ENCODE measurements at regions not wholly inside any gene's neighbourhood (a gene's known extent, or its start where the extent isn't known, plus 50 kb on each side); places are given as distances from the start of the nearest gene placed in this dataset.

DNA sequence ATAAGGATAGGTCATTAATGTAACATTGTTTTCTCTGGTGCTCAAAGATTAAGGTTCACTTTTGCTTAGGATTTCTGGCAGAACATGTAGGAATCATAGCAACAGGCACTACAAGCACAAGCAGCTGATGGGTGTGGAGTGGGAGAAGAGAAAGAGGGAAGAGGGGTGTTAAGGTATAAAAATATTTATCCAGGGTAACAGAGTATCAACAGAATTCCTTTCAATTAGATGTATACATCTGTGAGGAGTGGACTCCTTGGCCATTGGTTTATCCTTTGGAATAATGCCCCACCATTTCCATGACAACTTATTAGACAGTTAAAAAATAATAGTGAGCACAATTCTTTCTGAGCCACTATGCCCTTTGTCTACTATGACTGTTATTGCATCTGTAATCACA lies 388.3 kb upstream of the DDHD1 start:
- Mint-ChIP-seq H3K36me3 (ENCODE audit: low read depth) (no peaks in the 10 kb centered on the region), H3K4me1 (ENCODE audit: low read depth) (no peaks in the 10 kb centered on the region), H3K4me3 (no peak overlapping the region), H3K9me3 (no peaks in the 10 kb centered on the region), H3K27ac (no peak overlapping the region), H3K27me3 (no peaks in the 10 kb centered on the region)

- no peak overlapping the region for H3K4me3 Mint-ChIP-seq
- no peaks in the 10 kb centered on the region for H3K9me3 Mint-ChIP-seq
- no peaks in the 10 kb centered on the region for H3K36me3 Mint-ChIP-seq (ENCODE audit: low read depth)
- H3K27ac Mint-ChIP-seq = no peak overlapping the region
- no peaks in the 10 kb centered on the region for H3K27me3 Mint-ChIP-seq
- no peaks in the 10 kb centered on the region for H3K4me1 Mint-ChIP-seq (ENCODE audit: low read depth)
Observed at GRCh38 chr14:53539489-53540126, 386.5 kb upstream of the DDHD1 start.

GRCh38 chr14:53538316-53538881 lies 385.3 kb upstream of the DDHD1 start:
- no peak overlapping the region for H3K4me3 Mint-ChIP-seq
- H3K4me1 Mint-ChIP-seq (ENCODE audit: low read depth) = no peaks in the 10 kb centered on the region
- no peak overlapping the region for H3K27ac Mint-ChIP-seq
- no peaks in the 10 kb centered on the region for H3K36me3 Mint-ChIP-seq (ENCODE audit: low read depth)
- H3K9me3 Mint-ChIP-seq = no peaks in the 10 kb centered on the region
- no peaks in the 10 kb centered on the region for H3K27me3 Mint-ChIP-seq

DNA sequence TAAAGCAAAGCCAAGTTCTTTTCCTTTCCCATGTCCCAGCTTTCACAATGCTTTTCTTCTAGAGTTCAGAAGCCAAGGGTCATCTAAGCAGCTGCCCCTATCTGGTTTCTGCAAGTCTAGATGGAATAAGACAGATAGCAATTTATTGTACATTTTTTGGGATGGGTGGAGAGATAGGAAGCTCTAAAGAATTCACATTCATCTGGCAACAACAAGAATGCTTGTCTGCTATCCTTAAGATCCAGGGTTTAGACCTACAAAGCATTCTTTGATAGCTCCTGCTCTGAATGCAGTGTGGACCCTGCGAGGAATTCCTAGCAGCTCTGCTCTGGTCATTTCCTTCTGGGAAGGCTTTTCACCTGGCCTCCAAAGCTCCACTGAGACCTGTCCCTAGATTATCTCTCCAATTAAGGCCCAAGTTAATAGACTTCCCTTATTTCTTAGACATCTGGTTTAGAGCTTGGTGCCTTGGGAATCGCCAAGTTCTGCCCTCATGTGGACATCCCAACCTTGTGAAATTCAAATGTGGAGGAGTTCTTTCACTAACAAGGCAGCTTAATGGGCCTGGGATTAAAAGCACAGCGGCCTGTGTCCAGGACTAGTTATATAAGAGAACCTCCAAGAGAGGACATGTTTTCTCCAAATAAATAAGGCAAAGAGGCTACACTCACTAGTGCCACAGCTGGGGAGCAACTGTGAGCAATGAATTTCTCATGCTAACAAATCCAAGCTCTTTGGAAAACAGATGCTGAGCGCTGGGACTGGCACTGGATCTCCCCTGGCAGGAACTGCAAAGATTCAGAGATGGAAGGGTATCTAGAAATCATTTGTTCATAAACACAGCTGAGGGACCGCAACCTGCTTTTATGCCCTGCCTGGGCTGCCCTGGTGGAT lies 384.5 kb upstream of the DDHD1 start:
- Mint-ChIP-seq H3K4me3 (no peak overlapping the region), H3K9me3 (no peaks in the 10 kb centered on the region), H3K27ac (no peak overlapping the region), H3K36me3 (ENCODE audit: low read depth) (no peaks in the 10 kb centered on the region), H3K27me3 (no peaks in the 10 kb centered on the region), H3K4me1 (ENCODE audit: low read depth) (no peaks in the 10 kb centered on the region)

DNA sequence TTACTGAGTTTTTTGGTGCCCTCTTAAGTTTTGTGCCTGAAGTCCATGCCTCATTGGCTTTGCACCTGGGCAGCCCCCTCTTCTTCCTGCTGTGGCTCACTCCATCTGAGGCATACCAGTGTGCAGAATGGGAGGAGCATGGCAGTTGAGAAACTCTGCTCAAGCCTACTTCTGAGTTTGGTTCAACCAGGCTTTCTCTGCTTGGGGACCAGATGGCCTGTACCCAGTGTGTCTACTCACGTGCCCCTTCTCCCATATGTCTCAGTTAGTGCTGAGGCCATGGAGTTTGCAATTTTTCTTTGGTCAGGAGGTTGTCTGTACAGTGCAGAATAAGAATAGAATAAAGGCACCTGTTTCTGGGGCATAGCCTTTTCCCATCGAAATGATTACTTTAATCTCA lies 383.3 kb upstream of the DDHD1 start:
- Mint-ChIP-seq H3K36me3 (ENCODE audit: low read depth) (no peaks in the 10 kb centered on the region), H3K9me3 (no peaks in the 10 kb centered on the region), H3K27me3 (no peaks in the 10 kb centered on the region), H3K27ac (no peak overlapping the region), H3K4me1 (ENCODE audit: low read depth) (no peaks in the 10 kb centered on the region), H3K4me3 (no peak overlapping the region)

DNA sequence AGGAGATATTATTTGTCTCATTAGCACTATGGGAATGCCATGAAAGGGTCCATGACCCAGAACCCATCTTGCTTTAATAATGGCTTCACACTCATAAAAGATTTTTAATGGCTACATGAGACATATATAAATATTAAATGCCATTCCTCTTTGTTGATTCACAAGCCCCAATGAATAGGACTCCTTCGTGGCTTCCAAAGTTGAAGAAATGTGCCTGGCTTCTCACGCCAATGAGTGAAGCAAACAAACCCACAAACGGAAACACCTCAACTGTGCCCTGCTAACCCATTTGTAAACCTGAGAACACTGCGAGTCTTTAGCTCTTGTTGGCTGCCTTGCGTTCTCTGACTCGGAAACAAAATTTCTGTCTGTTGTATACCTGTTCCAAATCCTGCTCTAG lies 381.7 kb upstream of the DDHD1 start:
- Mint-ChIP-seq H3K9me3 (no peaks in the 10 kb centered on the region), H3K36me3 (ENCODE audit: low read depth) (no peaks in the 10 kb centered on the region), H3K27me3 (no peaks in the 10 kb centered on the region), H3K27ac (no peak overlapping the region), H3K4me3 (no peak overlapping the region), H3K4me1 (ENCODE audit: low read depth) (no peaks in the 10 kb centered on the region)

GRCh38 chr14:53533384-53533970 lies 380.4 kb upstream of the DDHD1 start:
- no peaks in the 10 kb centered on the region for H3K9me3 Mint-ChIP-seq
- no peaks in the 10 kb centered on the region for H3K27me3 Mint-ChIP-seq
- no peaks in the 10 kb centered on the region for H3K36me3 Mint-ChIP-seq (ENCODE audit: low read depth)
- no peaks in the 10 kb centered on the region for H3K4me1 Mint-ChIP-seq (ENCODE audit: low read depth)
- no peak overlapping the region for H3K4me3 Mint-ChIP-seq
- H3K27ac Mint-ChIP-seq = no peak overlapping the region

DNA sequence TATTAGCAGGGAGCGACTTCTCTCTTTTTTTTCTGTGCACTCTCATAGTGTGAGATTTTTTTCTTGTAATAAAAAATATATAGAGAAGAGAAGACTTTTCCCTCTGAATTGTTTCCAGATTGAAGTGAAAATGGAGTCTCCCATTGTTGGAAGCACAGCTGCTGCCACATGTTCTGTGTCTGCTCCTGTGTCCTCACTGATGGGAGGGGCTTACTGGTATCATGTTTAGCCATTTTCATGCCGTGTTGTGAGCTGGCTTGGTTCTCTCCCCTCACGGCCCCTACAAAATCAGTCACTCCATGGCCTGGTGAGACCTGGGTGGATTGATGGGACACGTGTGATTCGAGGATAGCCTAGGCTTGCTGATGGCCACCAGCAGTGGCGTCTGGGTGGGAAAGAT lies 379.7 kb upstream of the DDHD1 start:
- H3K4me3 Mint-ChIP-seq = no peak overlapping the region
- no peaks in the 10 kb centered on the region for H3K27me3 Mint-ChIP-seq
- no peaks in the 10 kb centered on the region for H3K36me3 Mint-ChIP-seq (ENCODE audit: low read depth)
- H3K27ac Mint-ChIP-seq = no peak overlapping the region
- H3K4me1 Mint-ChIP-seq (ENCODE audit: low read depth) = no peaks in the 10 kb centered on the region
- H3K9me3 Mint-ChIP-seq = no peaks in the 10 kb centered on the region

DNA sequence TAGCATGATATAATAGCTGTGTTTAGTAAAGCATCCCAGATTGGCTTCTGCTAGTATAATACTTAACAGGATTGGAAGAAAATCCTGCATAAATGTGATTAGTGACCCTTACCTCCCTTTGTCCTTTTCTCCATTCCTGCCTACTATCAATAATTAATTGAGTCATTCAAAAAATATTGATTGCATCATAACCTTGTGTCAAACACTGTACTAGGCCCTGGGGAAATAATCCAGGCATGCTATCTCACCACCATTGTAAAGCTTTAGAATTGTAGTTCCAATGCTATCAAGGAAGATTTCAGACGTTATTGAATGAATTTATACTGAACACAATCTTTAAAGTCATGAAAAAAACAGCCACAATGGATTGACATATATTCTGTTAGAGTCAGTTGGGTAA lies 378.6 kb upstream of the DDHD1 start:
- no peaks in the 10 kb centered on the region for H3K4me1 Mint-ChIP-seq (ENCODE audit: low read depth)
- no peaks in the 10 kb centered on the region for H3K27me3 Mint-ChIP-seq
- H3K4me3 Mint-ChIP-seq = no peak overlapping the region
- no peak overlapping the region for H3K27ac Mint-ChIP-seq
- no peaks in the 10 kb centered on the region for H3K9me3 Mint-ChIP-seq
- H3K36me3 Mint-ChIP-seq (ENCODE audit: low read depth) = no peaks in the 10 kb centered on the region

DNA sequence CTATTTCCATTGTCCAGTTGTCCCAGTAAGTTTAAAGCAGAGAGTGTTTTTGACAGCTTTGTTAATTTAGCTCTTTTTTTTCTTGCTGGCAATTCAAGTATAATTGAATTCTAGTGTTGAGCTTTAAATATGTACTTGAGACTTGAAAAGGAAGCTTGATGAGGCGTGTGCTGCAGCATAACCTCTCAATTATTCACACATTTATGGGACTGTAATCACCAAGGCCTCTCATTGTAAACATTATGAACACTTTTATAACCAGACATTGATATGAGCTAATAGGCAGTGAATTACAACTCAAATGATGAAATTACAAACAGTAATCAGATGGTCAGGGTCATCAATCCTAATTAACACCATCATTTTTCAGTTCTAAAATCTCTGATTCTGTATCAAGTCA lies 378.0 kb upstream of the DDHD1 start:
- Mint-ChIP-seq H3K4me3 (no peak overlapping the region), H3K36me3 (ENCODE audit: low read depth) (no peaks in the 10 kb centered on the region), H3K9me3 (no peaks in the 10 kb centered on the region), H3K27me3 (no peaks in the 10 kb centered on the region), H3K27ac (no peak overlapping the region), H3K4me1 (ENCODE audit: low read depth) (no peaks in the 10 kb centered on the region)

GRCh38 chr14:53529519-53529918 lies 376.4 kb upstream of the DDHD1 start:
- Mint-ChIP-seq H3K9me3 (no peaks in the 10 kb centered on the region), H3K4me3 (no peak overlapping the region), H3K27me3 (no peaks in the 10 kb centered on the region), H3K27ac (no peak overlapping the region), H3K4me1 (ENCODE audit: low read depth) (no peaks in the 10 kb centered on the region), H3K36me3 (ENCODE audit: low read depth) (no peaks in the 10 kb centered on the region)

DNA sequence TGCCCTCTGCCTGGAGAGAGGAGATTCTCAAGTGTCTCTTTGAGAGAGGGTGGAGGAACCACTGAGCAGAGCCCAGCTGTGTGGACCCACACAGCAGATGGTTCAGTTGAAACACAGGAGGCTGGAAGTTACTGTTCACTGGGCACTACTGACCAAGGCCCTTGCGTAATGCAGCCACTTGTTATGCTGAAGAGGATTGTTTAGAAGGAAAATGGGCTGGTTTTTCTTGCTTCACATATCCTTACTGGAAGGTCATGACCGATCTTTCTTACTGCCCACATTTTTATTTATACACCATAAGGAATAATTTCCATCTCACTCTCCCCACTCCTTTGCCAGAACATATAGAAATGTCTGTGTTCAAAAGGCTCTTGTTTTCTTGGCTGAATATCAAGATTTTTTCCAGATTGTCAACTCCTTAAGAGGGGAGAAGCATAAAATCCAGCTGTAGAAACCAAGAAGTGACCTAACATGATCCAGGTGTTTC lies 375.1 kb upstream of the DDHD1 start:
- Mint-ChIP-seq H3K36me3 (ENCODE audit: low read depth) (no peaks in the 10 kb centered on the region), H3K27me3 (no peaks in the 10 kb centered on the region), H3K4me3 (no peak overlapping the region), H3K9me3 (no peaks in the 10 kb centered on the region), H3K4me1 (ENCODE audit: low read depth) (no peaks in the 10 kb centered on the region), H3K27ac (no peak overlapping the region)

DNA sequence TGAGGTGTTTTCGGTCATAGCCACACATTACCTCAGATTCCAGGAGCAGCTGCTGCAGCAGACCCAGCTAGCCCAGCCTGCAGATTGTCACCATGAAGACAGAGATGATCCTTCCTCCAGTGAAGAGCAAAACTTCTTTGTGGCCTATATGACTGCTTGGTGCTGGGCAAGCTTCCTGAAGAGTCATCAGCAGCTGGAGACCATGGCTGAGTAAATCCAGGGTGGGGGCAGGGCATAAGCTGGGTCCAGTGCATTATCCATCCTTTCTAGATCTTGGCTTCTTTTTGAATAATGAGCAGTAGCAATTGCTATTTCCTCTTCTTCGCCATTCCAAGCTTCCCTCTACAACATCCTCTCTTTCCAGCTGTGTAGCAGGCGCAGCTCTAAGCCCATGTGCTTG lies 373.1 kb upstream of the DDHD1 start:
- no peak overlapping the region for H3K27ac Mint-ChIP-seq
- no peak overlapping the region for H3K4me3 Mint-ChIP-seq
- no peaks in the 10 kb centered on the region for H3K4me1 Mint-ChIP-seq (ENCODE audit: low read depth)
- no peaks in the 10 kb centered on the region for H3K36me3 Mint-ChIP-seq (ENCODE audit: low read depth)
- H3K9me3 Mint-ChIP-seq = peaks cover 10% of the 10 kb centered on the region
- no peaks in the 10 kb centered on the region for H3K27me3 Mint-ChIP-seq

- no peak overlapping the region for H3K27ac Mint-ChIP-seq
- H3K4me1 Mint-ChIP-seq (ENCODE audit: low read depth) = no peaks in the 10 kb centered on the region
- no peaks in the 10 kb centered on the region for H3K27me3 Mint-ChIP-seq
- peaks cover 11% of the 10 kb centered on the region for H3K9me3 Mint-ChIP-seq
- H3K4me3 Mint-ChIP-seq = no peak overlapping the region
- H3K36me3 Mint-ChIP-seq (ENCODE audit: low read depth) = no peaks in the 10 kb centered on the region
Observed at GRCh38 chr14:53525608-53526007, 372.5 kb upstream of the DDHD1 start.

GRCh38 chr14:53524391-53524790 lies 371.3 kb upstream of the DDHD1 start:
- no peak overlapping the region for H3K27ac Mint-ChIP-seq
- H3K9me3 Mint-ChIP-seq = peaks cover 11% of the 10 kb centered on the region
- H3K36me3 Mint-ChIP-seq (ENCODE audit: low read depth) = no peaks in the 10 kb centered on the region
- H3K27me3 Mint-ChIP-seq = no peaks in the 10 kb centered on the region
- no peaks in the 10 kb centered on the region for H3K4me1 Mint-ChIP-seq (ENCODE audit: low read depth)
- no peak overlapping the region for H3K4me3 Mint-ChIP-seq

All from stimulated activated naive CD8-positive, alpha-beta T cell treated with anti-CD3 and anti-CD28 coated beads, Interleukin-15, Interleukin-2, amounts not matched to agents 100 ng/mL and 50 ng/mL, for 24 hours (primary cell).